NB4 (cell line): ENCODE measurements at regions not wholly inside any gene's neighbourhood (a gene's known extent, or its start where the extent isn't known, plus 50 kb on each side); places are given as distances from the start of the nearest gene placed in this dataset.
A peak's percentile ranks its signal among the peaks of the same experiment; 100 is the strongest.

ENCODE experiments used
- DNase-seq: peaks from one replicate; pipeline ENCODE4 v3.0.0; 2010; ENCODE audit warnings: low read depth
- H3K4me3 ChIP-seq: one replicate; pipeline ENCODE4 v1.5.1; 2011; ENCODE audit warnings: mild to moderate bottlenecking, low read depth, low read length, moderate library complexity
- MYC ChIP-seq: IDR thresholded peaks from 2 replicates; pipeline ENCODE4 v1.6.1; 2011; ENCODE audit warnings: low read depth, low read length
- POLR2A ChIP-seq: IDR thresholded peaks from 2 replicates; pipeline ENCODE4 v1.6.1; 2011; ENCODE audit warnings: mild to moderate bottlenecking; ENCODE audit not compliant: insufficient read length; ENCODE audit errors: extremely low read depth
- TF ChIP-seq, protein P1 (sequence below): IDR thresholded peaks from 2 replicates; pipeline ENCODE4 v1.6.1; 2011; ENCODE audit warnings: low read depth, low read length
- TF ChIP-seq, protein P2 (sequence below): IDR thresholded peaks from one replicate; pipeline ENCODE4 v1.5.1; 2012; ENCODE audit warnings: low read depth, low read length

DNA sequence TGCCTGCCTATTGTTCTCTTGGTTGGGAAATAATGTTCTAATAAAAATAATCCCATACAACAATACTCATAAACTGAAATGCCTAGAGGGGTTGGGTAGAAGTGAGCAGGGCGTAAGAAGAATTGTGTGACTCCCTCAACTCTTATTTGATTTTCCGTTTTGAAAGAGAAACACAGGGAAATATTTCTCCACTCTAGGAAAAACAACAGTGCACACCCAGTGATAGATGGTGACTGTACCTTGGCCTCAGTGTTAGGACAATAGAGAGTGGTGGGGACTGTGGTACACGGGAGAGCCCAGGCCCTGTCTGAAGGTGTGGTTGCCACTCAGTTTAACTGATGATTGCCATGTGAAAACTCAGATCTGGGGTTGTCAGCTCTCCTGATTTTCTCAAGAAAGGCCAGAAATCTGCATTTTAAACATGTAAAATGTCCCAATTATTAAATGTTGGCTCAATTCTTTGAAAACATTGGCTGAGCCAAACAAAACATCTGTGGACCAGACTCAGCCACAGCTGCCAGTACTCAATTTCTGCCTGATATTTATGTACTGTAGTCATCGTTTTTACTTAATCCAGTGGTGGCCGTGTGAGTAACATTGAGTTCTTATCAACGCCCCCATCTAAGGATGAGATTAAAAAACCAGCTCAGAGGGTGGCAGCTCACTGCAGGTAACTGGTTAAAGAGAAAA is 103.8 kb upstream of the ZNF618 start:
- no peak for DNase-seq
- no peak for TF ChIP-seq POLR2A

DNA sequence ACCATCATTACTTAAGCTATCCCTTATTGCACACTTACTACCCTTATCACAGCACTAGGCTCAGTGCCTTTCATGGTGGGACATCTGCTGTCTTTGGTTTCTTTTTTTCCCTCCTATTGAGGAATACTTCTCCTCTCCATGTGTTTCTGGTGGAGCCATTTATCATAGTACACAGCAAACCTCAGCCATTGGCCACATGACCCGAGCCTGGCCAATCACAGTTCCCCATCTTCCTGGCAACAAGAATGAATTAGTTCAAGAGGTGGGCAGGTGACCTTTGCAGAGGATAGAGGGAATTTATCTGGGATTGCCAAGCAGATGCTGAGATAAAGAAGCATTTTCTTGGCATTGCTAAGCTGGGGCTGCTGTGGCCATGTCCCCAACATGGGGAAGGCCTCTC is 101.1 kb upstream of the ZNF618 start:
- no peak for DNase-seq
- no peak for TF ChIP-seq MYC
- no peak for TF ChIP-seq POLR2A
- TF ChIP-seq, protein P1, sequence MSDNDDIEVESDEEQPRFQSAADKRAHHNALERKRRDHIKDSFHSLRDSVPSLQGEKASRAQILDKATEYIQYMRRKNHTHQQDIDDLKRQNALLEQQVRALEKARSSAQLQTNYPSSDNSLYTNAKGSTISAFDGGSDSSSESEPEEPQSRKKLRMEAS, result no peak
- TF ChIP-seq, protein P2, sequence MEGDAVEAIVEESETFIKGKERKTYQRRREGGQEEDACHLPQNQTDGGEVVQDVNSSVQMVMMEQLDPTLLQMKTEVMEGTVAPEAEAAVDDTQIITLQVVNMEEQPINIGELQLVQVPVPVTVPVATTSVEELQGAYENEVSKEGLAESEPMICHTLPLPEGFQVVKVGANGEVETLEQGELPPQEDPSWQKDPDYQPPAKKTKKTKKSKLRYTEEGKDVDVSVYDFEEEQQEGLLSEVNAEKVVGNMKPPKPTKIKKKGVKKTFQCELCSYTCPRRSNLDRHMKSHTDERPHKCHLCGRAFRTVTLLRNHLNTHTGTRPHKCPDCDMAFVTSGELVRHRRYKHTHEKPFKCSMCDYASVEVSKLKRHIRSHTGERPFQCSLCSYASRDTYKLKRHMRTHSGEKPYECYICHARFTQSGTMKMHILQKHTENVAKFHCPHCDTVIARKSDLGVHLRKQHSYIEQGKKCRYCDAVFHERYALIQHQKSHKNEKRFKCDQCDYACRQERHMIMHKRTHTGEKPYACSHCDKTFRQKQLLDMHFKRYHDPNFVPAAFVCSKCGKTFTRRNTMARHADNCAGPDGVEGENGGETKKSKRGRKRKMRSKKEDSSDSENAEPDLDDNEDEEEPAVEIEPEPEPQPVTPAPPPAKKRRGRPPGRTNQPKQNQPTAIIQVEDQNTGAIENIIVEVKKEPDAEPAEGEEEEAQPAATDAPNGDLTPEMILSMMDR, result no peak
- no peak overlapping the region for H3K4me3 ChIP-seq

More for the DNA sequence above, 103.8 kb upstream of the ZNF618 start:
- H3K4me3 ChIP-seq, result no peak overlapping the region

DNA sequence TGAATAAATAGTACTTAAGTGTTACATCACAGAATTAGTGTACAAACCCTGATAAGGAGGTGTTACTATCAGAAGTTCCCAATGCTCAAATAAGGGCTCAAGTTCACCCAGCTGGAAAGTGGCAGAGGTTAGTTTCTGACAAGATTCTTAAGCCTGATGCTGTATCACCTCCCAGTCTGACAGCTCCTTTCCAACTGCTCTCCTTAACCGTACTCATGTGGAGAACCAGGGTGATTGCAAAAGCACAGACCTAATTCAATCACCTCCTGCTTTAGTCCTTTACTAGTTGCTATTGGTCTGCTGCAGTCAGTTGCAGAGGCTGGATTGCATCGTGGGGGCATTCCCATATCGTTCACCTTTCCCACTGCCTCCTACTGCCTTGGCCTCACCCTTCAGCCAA is 100.4 kb upstream of the ZNF618 start:
- no peak overlapping the region for H3K4me3 ChIP-seq
- peak; percentile 5 for DNase-seq
- TF ChIP-seq, protein P2, result no peak
- TF ChIP-seq MYC (no peak), POLR2A (no peak)
- TF ChIP-seq, protein P1, result no peak

DNA sequence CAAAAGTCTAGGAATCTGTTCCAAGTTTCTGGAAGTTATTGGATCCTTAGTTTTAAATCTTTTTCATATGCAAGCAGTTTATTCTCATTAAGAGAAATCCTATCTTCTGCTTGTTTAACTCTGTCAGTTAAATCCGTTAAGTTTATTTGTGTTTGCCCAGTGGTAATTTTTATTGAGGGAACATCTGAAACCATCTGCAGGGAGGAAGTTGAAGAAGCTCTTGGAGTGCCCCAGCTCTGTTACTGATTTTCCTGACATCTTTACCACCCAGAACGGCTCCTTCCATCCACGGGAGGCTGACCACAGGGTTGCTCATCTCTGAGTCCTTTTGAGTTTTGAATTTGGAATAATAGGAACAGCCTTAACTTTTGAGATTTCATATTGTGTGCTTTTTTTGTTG is 99.9 kb upstream of the ZNF618 start:
- no peak for DNase-seq
- TF ChIP-seq, protein P1, result no peak
- TF ChIP-seq POLR2A (no peak), MYC (no peak)
- TF ChIP-seq, protein P2, result no peak
- no peak overlapping the region for H3K4me3 ChIP-seq

DNA sequence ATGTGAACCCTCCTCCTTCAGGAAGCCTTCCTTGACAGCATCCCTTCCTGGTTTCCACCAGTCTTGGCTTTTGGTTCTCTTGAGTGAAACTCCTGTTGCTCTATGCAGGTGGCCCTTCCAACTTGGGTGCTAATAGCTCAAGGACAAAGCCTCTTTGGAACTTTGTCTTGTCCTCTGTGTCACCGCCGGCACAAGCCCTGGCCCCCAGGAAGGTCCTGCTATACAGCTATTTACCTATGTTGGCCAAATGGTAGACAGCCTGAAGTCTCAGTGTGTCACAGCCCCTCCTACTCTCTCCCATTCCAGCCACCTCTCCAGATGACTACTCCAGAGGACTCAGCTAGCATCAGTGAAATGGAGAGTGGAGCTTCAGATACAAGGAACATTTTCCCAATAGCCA is 94.7 kb upstream of the ZNF618 start:
- no peak for DNase-seq
- TF ChIP-seq, protein P2, result no peak
- TF ChIP-seq POLR2A (no peak), MYC (no peak)
- TF ChIP-seq, protein P1, result no peak
- H3K4me3 ChIP-seq, result no peak overlapping the region

DNA sequence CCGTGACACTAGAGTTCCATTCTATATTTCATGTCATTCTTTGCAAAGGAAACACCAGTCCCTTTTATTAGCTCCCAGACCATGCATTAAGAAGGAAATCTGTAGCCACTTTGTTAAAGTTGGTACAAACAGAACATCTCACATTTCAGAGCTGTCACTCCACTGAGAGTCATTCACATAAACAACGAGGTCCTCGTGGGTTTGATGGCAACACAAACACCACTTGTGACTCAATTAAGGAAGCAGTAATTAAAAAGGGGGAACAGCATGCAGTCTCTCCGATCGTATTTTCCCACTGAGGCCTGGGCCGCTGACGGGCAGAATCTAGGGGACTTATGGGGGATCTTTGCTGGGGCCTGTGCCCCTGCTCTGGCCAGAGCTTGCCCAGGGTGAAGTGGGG is 94.2 kb upstream of the ZNF618 start:
- TF ChIP-seq, protein P2, result no peak
- no peak for TF ChIP-seq POLR2A
- TF ChIP-seq, protein P1, result no peak
- no peak for TF ChIP-seq MYC
- peak; percentile 39 for DNase-seq
- no peak overlapping the region for H3K4me3 ChIP-seq
